Endothelial cell of umbilical vein (primary cell): ENCODE measurements at regions not wholly inside any gene's neighbourhood (a gene's known extent, or its start where the extent isn't known, plus 50 kb on each side); places are given as distances from the start of the nearest gene placed in this dataset.

Source experiments
- BruUV-seq: library from RNA; stranded (reverse); fragments of 400-500 nt; replicated peaks from 2 replicates; lab custom pipeline; 2021; lab: Mats Ljungman, UMichigan
- CTCF ChIA-PET: fragments of 300-600, 350-600 bp; sonication (Branson Sonifier 250); formaldehyde crosslinking; loops from one replicate; lab custom pipeline; 2021; ENCODE audit warnings: antibody characterized with exemption, inconsistent platforms; lab: Charles Lee
- POLR2A ChIA-PET: fragments of 300-600, 350-600 bp; sonication (Branson Sonifier 250); formaldehyde crosslinking; loops from one replicate; lab custom pipeline; 2021; ENCODE audit warnings: antibody characterized with exemption, inconsistent platforms; lab: Charles Lee
- DNase-seq: peaks from one replicate; pipeline ENCODE4 v3.0.0-alpha.2; 2011; ENCODE audit warnings: low read depth, low spot score
- FAIRE-seq: peaks from 2 replicates; lab custom pipeline; 2011; peaks lifted over from hg19 to GRCh38; lab: Jason Lieb, UNC
- H2AFZ ChIP-seq: 2 replicates; pipeline ENCODE4 v1.6.0; 2012; ENCODE audit warnings: low read depth, low read length, control low read depth, inconsistent platforms
- H3K27ac ChIP-seq: 2 replicates; pipeline ENCODE4 v1.5.1; 2011; ENCODE audit warnings: low read depth, mild to moderate bottlenecking, control low read depth, low read length, moderate library complexity; ENCODE audit not compliant: insufficient read depth
- H3K27me3 ChIP-seq, 2 experiments: 2 replicates each; pipeline versions ENCODE4 v1.6.0 to v1.6.1; 2011; ENCODE audit warnings: low read length in 2 of 2, mixed read lengths in 1 of 2; ENCODE audit not compliant: control insufficient read depth in 2 of 2, insufficient read depth in 2 of 2
- H3K36me3 ChIP-seq, 2 experiments: 2 replicates in 1 of 2; 3 replicates in 1 of 2; pipeline ENCODE4 v1.5.1; 2011; ENCODE audit warnings: low read length in 2 of 2, mild to moderate bottlenecking in 1 of 2, moderate library complexity in 1 of 2; ENCODE audit not compliant: control insufficient read depth in 2 of 2, insufficient read depth in 2 of 2; ENCODE audit errors: extremely low read depth in 1 of 2
- H3K4me1 ChIP-seq: 3 replicates; pipeline ENCODE4 v1.5.1; 2011; ENCODE audit warnings: mild to moderate bottlenecking, low read length; ENCODE audit not compliant: control insufficient read depth, insufficient read depth; ENCODE audit errors: extremely low read depth
- H3K4me2 ChIP-seq: 2 replicates; pipeline ENCODE4 v1.6.1; 2011; ENCODE audit warnings: low read length, control low read depth, mixed read lengths; ENCODE audit not compliant: insufficient read depth
- H3K4me3 ChIP-seq, 3 experiments: fragments of 200-600 bp in 1 of 3; sonication (generic), shearing (Covaris generic) in 1 of 3; replicated peaks in 1 of 3; 2 replicates each; pipeline ENCODE4 v1.5.1; 2011 to 2016; ENCODE audit warnings: control low read depth in 3 of 3, low read length in 3 of 3, mild to moderate bottlenecking in 2 of 3, inconsistent platforms in 1 of 3, low read depth in 1 of 3, moderate library complexity in 1 of 3; ENCODE audit not compliant: insufficient read depth in 1 of 3
- H3K79me2 ChIP-seq: 2 replicates; pipeline ENCODE4 v1.6.0; 2012; ENCODE audit warnings: low read length, inconsistent platforms; ENCODE audit not compliant: control insufficient read depth, insufficient read depth
- H3K9ac ChIP-seq: replicated peaks from 2 replicates; pipeline ENCODE3; 2011; ENCODE audit warnings: low read length, control low read depth; ENCODE audit not compliant: insufficient read depth; ENCODE audit errors: extremely low read depth
- H3K9me1 ChIP-seq: replicated peaks from 3 replicates; pipeline ENCODE4 v1.6.0; 2011; ENCODE audit warnings: mild to moderate bottlenecking, low read length; ENCODE audit not compliant: control insufficient read depth, insufficient read depth; ENCODE audit errors: extremely low read depth
- H3K9me3 ChIP-seq: replicated peaks from 2 replicates; pipeline ENCODE4 v1.5.1; 2012; ENCODE audit warnings: low read length, inconsistent platforms; ENCODE audit not compliant: control insufficient read depth, insufficient read depth
- H4K20me1 ChIP-seq: replicated peaks from 2 replicates; pipeline ENCODE3; 2011; ENCODE audit warnings: mild to moderate bottlenecking, low read length; ENCODE audit not compliant: control insufficient read depth, insufficient read depth; ENCODE audit errors: extremely low read depth
- EZH2 ChIP-seq: IDR thresholded peaks from 2 replicates; pipeline ENCODE4 v1.6.1; 2012; ENCODE audit warnings: borderline replicate concordance, low read depth, mild to moderate bottlenecking, moderate library complexity, low read length, inconsistent platforms; ENCODE audit not compliant: severe bottlenecking
- FOS ChIP-seq: IDR thresholded peaks from 2 replicates; pipeline ENCODE4 v1.6.1; 2011; ENCODE audit warnings: mild to moderate bottlenecking, low read length, moderate library complexity, borderline replicate concordance; ENCODE audit not compliant: insufficient read depth
- MAX ChIP-seq: IDR thresholded peaks from 2 replicates; pipeline ENCODE4 v1.6.1; 2011; ENCODE audit not compliant: insufficient read depth, insufficient read length
- POLR2A ChIP-seq: IDR thresholded peaks from 2 replicates; pipeline ENCODE4 v1.6.1; 2012; ENCODE audit warnings: low read depth, mild to moderate bottlenecking, control low read depth, low read length
- POLR2AphosphoS5 ChIP-seq: IDR thresholded peaks from 2 replicates; pipeline ENCODE4 v1.6.1; 2012; ENCODE audit warnings: low read depth, mild to moderate bottlenecking, control low read depth, low read length, moderate library complexity; ENCODE audit not compliant: insufficient read depth
- dilution Hi-C: fragments of 300-500 bp; cut with MboI; formaldehyde crosslinking; loops from one replicate; pipeline ENCODE4 v1.15.0; 2019; ENCODE audit warnings: low sequenced_read_pairs; ENCODE audit not compliant: extremely low pct_ligation_motif_present
- intact Hi-C: fragments of 100-400 bp; cut with micrococcal nuclease; formaldehyde crosslinking; loops from one replicate; pipeline ENCODE4 v1.10.0; 2022
- TF ChIP-seq, protein P1 (sequence below), 2 donors: IDR thresholded peaks; 1 replicate in 1 of 2; 2 replicates in 1 of 2; pipeline ENCODE4 v1.5.1; 2011; ENCODE audit warnings: low read length in 2 of 2, mild to moderate bottlenecking in 2 of 2, moderate library complexity in 2 of 2, control low read depth in 1 of 2, inconsistent platforms in 1 of 2, low read depth in 1 of 2; ENCODE audit not compliant: insufficient read depth in 1 of 2; ENCODE audit errors: extremely low read depth in 1 of 2

DNA sequence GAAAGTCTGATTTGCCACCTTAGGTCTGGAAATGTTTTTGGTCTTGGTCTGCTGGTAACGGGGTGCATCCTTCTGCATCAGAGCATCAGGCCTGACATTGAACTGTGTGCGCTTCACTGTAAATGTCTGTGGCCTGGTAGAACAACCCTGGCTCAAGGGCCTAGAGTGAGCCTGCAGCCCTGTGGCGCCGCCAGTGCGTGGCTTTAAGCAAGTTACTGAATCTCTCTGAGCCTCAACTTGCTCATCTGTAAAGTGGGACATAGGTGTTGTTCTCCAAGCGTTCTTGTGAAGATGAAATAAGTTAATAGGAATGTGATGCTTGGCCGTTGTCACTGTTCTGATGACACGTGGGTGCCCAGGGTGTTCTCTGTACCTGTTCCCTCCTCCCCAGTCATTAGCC is 127.6 kb upstream of the CIBAR2 start:
- POLR2A ChIA-PET = no interaction called here
- Histone ChIP-seq H3K4me1 (peaks cover 12% of the 10 kb centered on the region), H3K9me3 (no peaks in the 10 kb centered on the region), H4K20me1 (no peaks in the 10 kb centered on the region), H3K9ac (no peak overlapping the region), H3K36me3 (no peaks in the 10 kb centered on the region), H3K4me3 (no peak overlapping the region), H3K9me1 (no peaks in the 10 kb centered on the region), H3K27ac (no peak overlapping the region), H2AFZ (no peak overlapping the region), H3K27me3 (no peaks in the 10 kb centered on the region), H3K4me2 (no peak overlapping the region), H3K79me2 (no peaks in the 10 kb centered on the region)
- intact Hi-C loops (no loop called here), dilution Hi-C loops (no loop called here)
- DNase-seq (no peak), FAIRE-seq (no peak)
- no TSS peak for BruUV-seq
- TF ChIP-seq MAX = no peak
- TF ChIP-seq, protein P1, sequence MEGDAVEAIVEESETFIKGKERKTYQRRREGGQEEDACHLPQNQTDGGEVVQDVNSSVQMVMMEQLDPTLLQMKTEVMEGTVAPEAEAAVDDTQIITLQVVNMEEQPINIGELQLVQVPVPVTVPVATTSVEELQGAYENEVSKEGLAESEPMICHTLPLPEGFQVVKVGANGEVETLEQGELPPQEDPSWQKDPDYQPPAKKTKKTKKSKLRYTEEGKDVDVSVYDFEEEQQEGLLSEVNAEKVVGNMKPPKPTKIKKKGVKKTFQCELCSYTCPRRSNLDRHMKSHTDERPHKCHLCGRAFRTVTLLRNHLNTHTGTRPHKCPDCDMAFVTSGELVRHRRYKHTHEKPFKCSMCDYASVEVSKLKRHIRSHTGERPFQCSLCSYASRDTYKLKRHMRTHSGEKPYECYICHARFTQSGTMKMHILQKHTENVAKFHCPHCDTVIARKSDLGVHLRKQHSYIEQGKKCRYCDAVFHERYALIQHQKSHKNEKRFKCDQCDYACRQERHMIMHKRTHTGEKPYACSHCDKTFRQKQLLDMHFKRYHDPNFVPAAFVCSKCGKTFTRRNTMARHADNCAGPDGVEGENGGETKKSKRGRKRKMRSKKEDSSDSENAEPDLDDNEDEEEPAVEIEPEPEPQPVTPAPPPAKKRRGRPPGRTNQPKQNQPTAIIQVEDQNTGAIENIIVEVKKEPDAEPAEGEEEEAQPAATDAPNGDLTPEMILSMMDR (IDR thresholded peaks at IDR 0.05; ENCODE audit: extremely low read depth in 1 of 2, insufficient read depth in 1 of 2, low read depth in 1 of 2, low read length in 2 of 2) = no peak
- TF ChIP-seq POLR2AphosphoS5 = no peak
- TF ChIP-seq FOS = no peak
- TF ChIP-seq POLR2A = no peak
- no peak for TF ChIP-seq EZH2
- CTCF ChIA-PET = interaction anchor here (1.7 to 2.0 kb wide), 3 partner anchors 12 to 125 kb away, joined by 7 to 8 read pairs (median 7); no protein-coding TSS in a partner anchor
